Liver (tissue), 8 donors: ENCODE measurements at regions not wholly inside any gene's neighbourhood (a gene's known extent, or its start where the extent isn't known, plus 50 kb on each side); places are given as distances from the start of the nearest gene placed in this dataset.

Experiments
- DNase-seq: peaks from one replicate; pipeline ENCODE4 v3.0.0-alpha.2; 2017; ENCODE audit warnings: low spot score
- H3K27ac ChIP-seq, 2 donors: one replicate each; pipeline ENCODE4 v1.7.0; 2013; ENCODE audit warnings: inconsistent platforms in 2 of 2, low read length in 2 of 2, control low read depth in 1 of 2, low read depth in 1 of 2, mild to moderate bottlenecking in 1 of 2
- H3K27me3 ChIP-seq, 4 donors: one replicate each; pipeline versions ENCODE4 v1.6.1 to v1.7.0; 2013; ENCODE audit warnings: low read length in 3 of 4, inconsistent platforms in 1 of 4, mild to moderate bottlenecking in 1 of 4, moderate library complexity in 1 of 4; ENCODE audit not compliant: control insufficient read depth in 4 of 4, insufficient read depth in 4 of 4
- H3K36me3 ChIP-seq, 4 donors: one replicate each; pipeline versions ENCODE4 v1.6.1 to v1.7.0; 2013; ENCODE audit warnings: low read length in 3 of 4, mild to moderate bottlenecking in 3 of 4, low read depth in 1 of 4, moderate library complexity in 1 of 4; ENCODE audit not compliant: control insufficient read depth in 4 of 4, insufficient read depth in 3 of 4
- H3K4me1 ChIP-seq, 4 donors: one replicate each; pipeline versions ENCODE4 v1.6.1 to v1.7.0; 2013; ENCODE audit warnings: low read length in 3 of 4, mild to moderate bottlenecking in 3 of 4, moderate library complexity in 1 of 4; ENCODE audit not compliant: control insufficient read depth in 4 of 4, insufficient read depth in 4 of 4
- H3K4me3 ChIP-seq, 3 donors: one replicate each; pipeline versions ENCODE4 v1.6.1 to v1.7.0; 2013; ENCODE audit warnings: low read length in 3 of 3, control low read depth in 1 of 3, low read depth in 1 of 3, mild to moderate bottlenecking in 1 of 3
- H3K9ac ChIP-seq, 2 donors: one replicate each; pipeline ENCODE4 v1.7.0; 2013; ENCODE audit warnings: low read length in 2 of 2, mild to moderate bottlenecking in 2 of 2, moderate library complexity in 2 of 2, control low read depth in 1 of 2, low read depth in 1 of 2
- H3K9me3 ChIP-seq, 4 donors: one replicate each; pipeline versions ENCODE4 v1.6.1 to v1.7.0; 2013; ENCODE audit warnings: low read length in 3 of 4; ENCODE audit not compliant: control insufficient read depth in 4 of 4
- ATF3 ChIP-seq: IDR thresholded peaks from 2 replicates; pipeline ENCODE4 v1.6.1; 2016; ENCODE audit warnings: antibody characterized with exemption
- CTCF ChIP-seq: fragments of 150-350 bp; IDR thresholded peaks from 2 replicates; pipeline ENCODE4 v1.5.1; 2017; ENCODE audit warnings: improper control_type of control experiment, low read depth, low read length; ENCODE audit not compliant: missing input control
- EGR1 ChIP-seq, 2 donors: IDR thresholded peaks; 2 replicates each; pipeline ENCODE4 v1.6.1; 2016 to 2018; ENCODE audit warnings: antibody characterized with exemption in 2 of 2, low read depth in 2 of 2
- FOXA1 ChIP-seq: IDR thresholded peaks from 2 replicates; pipeline ENCODE4 v1.6.1; 2016; ENCODE audit warnings: antibody characterized with exemption
- FOXA2 ChIP-seq: IDR thresholded peaks from 2 replicates; pipeline ENCODE4 v1.6.1; 2016; ENCODE audit warnings: antibody characterized with exemption
- GABPA ChIP-seq, 2 donors: IDR thresholded peaks in 1 of 2; conservative IDR thresholded peaks in 1 of 2; 2 replicates each; pipeline ENCODE4 v1.6.1; 2016; ENCODE audit warnings: antibody characterized with exemption in 2 of 2, mild to moderate bottlenecking in 1 of 2, moderate library complexity in 1 of 2
- HNF4A ChIP-seq, 2 donors: conservative IDR thresholded peaks; 2 replicates each; pipeline ENCODE4 v1.6.1; 2016; ENCODE audit warnings: antibody characterized with exemption in 2 of 2, mild to moderate bottlenecking in 2 of 2
- HNF4G ChIP-seq: IDR thresholded peaks from 2 replicates; pipeline ENCODE4 v1.6.1; 2016; ENCODE audit warnings: antibody characterized with exemption
- JUND ChIP-seq, 2 donors: IDR thresholded peaks; 2 replicates each; pipeline ENCODE4 v1.6.1; 2016; ENCODE audit warnings: antibody characterized with exemption in 2 of 2
- MAX ChIP-seq: IDR thresholded peaks from 2 replicates; pipeline ENCODE4 v1.6.1; 2016; ENCODE audit warnings: antibody characterized with exemption
- RAD21 ChIP-seq, 2 donors: IDR thresholded peaks; 2 replicates each; pipeline ENCODE4 v1.6.1; 2016; ENCODE audit warnings: antibody characterized with exemption in 2 of 2, mild to moderate bottlenecking in 2 of 2
- REST ChIP-seq: IDR thresholded peaks from 2 replicates; pipeline ENCODE4 v1.6.1; 2016; ENCODE audit warnings: antibody characterized with exemption, mild to moderate bottlenecking
- RXRA ChIP-seq, 2 donors: IDR thresholded peaks; 2 replicates each; pipeline ENCODE4 v1.6.1; 2017 to 2018; ENCODE audit warnings: antibody characterized with exemption in 2 of 2, mild to moderate bottlenecking in 1 of 2
- TAF1 ChIP-seq: conservative IDR thresholded peaks from 2 replicates; pipeline ENCODE4 v1.6.1; 2016; ENCODE audit warnings: antibody characterized with exemption, mild to moderate bottlenecking
- YY1 ChIP-seq: IDR thresholded peaks from 2 replicates; pipeline ENCODE4 v1.6.1; 2016; ENCODE audit warnings: antibody characterized with exemption, mild to moderate bottlenecking
- ZBTB33 ChIP-seq: IDR thresholded peaks from 2 replicates; pipeline ENCODE4 v1.6.1; 2016; ENCODE audit warnings: antibody characterized with exemption
- WGBS: extraction: QIAGEN DNeasy Blood & Tissue Kit; methylation state at CpG from one replicate; pipeline ENCODE4 v1.1.7; 2013; 5-methylcytosine and 5-hydroxymethylcytosine counted together
- donor health status: healthy.
- donor health status: healthy.
- donor health status: healthy.
- donor health status: healthy.
- donor health status: healthy.

- Histone ChIP-seq H3K4me3 (no peak overlapping the region), H3K27me3 (no peaks in the 10 kb centered on the region), H3K27ac (no peak overlapping the region), H3K36me3 (no peaks in the 10 kb centered on the region), H3K4me1 (peaks cover 0 to 6% (median 2%) of the 10 kb centered on the region in 4 donors), H3K9ac (no peak overlapping the region), H3K9me3 (no peaks in the 10 kb centered on the region)
- 91% methylated on average over 4 of the region's 4 CpGs for WGBS
- no peak for DNase-seq
- TF ChIP-seq FOXA1: no peak
- TF ChIP-seq HNF4A (conservative IDR thresholded peaks at IDR 0.05): no peak
- no peak for TF ChIP-seq RAD21 (IDR thresholded peaks at IDR 0.05)
- no peak for TF ChIP-seq ATF3
- no peak for TF ChIP-seq JUND (IDR thresholded peaks at IDR 0.05)
- no peak for TF ChIP-seq GABPA (IDR thresholded peaks at IDR 0.05 in 1 of 2, conservative IDR thresholded peaks at IDR 0.05 in 1 of 2)
- TF ChIP-seq RXRA (IDR thresholded peaks at IDR 0.05): no peak
- TF ChIP-seq CTCF: no peak
- no peak for TF ChIP-seq REST
- TF ChIP-seq TAF1: no peak
- no peak for TF ChIP-seq YY1
- no peak for TF ChIP-seq ZBTB33
- no peak for TF ChIP-seq EGR1 (IDR thresholded peaks at IDR 0.05; ENCODE audit: low read depth in 2 of 2)
- TF ChIP-seq FOXA2: no peak
Observed at GRCh38 chr2:150208689-150209088, 278.8 kb downstream of the RND3 start.

- Histone ChIP-seq H3K4me3 (no peak overlapping the region), H3K27me3 (no peaks in the 10 kb centered on the region), H3K4me1 (peaks cover 0 to 6% (median 3%) of the 10 kb centered on the region in 4 donors), H3K9me3 (no peaks in the 10 kb centered on the region), H3K9ac (no peak overlapping the region), H3K27ac (no peak overlapping the region), H3K36me3 (no peaks in the 10 kb centered on the region)
- TF ChIP-seq HNF4A (conservative IDR thresholded peaks at IDR 0.05): no peak
- TF ChIP-seq FOXA2: no peak
- TF ChIP-seq ZBTB33: no peak
- TF ChIP-seq FOXA1: no peak
- no peak for TF ChIP-seq RXRA (IDR thresholded peaks at IDR 0.05)
- no peak for TF ChIP-seq EGR1 (IDR thresholded peaks at IDR 0.05; ENCODE audit: low read depth in 2 of 2)
- no peak for TF ChIP-seq HNF4G
- no peak for TF ChIP-seq JUND (IDR thresholded peaks at IDR 0.05)
- TF ChIP-seq MAX: no peak
- no peak for TF ChIP-seq YY1
- no peak for TF ChIP-seq ATF3
- WGBS: 65% methylated on average over 3 of the region's 3 CpGs
- no peak for DNase-seq
Observed at GRCh38 chr2:150207979-150208378, 279.5 kb downstream of the RND3 start.
